ENCODE measurements at regions not wholly inside any gene's neighbourhood (a gene's known extent, or its start where the extent isn't known, plus 50 kb on each side); places are given as distances from the start of the nearest gene placed in this dataset.
"Not testable (repeated sequence)": the region's sequence is repeated elsewhere in the genome, so short reads cannot be mapped to it uniquely, and the experiment has no call there.

DNA sequence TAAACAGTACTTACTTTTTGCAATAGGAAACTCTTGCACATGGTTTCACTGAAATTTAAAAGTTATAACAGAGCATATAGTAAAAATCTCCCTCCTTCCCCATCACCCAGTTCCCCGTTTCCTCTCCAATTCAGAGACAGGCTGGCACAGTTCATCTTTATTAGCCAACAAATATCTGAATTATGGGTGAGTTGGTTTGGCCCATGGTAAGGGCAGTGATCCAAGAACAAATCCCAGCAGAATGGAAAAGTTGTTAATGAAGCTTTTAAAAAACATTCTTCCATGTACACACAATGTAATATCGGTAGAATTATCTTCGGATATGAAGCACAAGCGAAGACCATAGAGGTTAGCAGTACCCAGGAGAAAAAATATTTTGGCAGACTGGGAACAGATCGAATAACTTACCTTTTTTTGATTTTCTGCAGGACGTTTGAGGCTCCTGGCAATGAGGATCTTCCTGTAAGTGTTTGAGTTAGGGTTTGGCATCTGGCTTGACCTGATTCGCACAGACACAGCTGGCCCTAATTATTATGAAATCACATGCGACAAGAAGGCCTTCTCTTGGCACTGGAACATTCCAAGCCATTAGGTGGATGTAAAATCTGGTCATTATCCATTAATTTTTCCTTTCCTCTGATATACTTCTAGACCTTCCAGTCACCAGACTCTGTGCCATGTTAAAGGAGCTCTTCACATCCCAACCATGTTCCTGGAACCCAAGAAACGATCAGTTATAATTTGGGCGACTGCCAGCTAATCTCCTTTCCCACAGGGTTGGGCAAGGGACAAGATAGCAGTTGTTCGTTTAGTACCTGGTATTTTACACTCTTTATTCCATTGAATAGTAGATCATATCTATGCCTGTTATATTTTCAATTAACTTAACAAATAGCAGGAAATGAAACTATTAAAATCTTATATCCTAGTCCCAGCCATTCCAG is 139.4 kb upstream of the TSC22D1 start:
- no peak for DNase-seq (ENCODE audit: extremely low read depth in 1 of 2, low read depth in 1 of 2)

DNA sequence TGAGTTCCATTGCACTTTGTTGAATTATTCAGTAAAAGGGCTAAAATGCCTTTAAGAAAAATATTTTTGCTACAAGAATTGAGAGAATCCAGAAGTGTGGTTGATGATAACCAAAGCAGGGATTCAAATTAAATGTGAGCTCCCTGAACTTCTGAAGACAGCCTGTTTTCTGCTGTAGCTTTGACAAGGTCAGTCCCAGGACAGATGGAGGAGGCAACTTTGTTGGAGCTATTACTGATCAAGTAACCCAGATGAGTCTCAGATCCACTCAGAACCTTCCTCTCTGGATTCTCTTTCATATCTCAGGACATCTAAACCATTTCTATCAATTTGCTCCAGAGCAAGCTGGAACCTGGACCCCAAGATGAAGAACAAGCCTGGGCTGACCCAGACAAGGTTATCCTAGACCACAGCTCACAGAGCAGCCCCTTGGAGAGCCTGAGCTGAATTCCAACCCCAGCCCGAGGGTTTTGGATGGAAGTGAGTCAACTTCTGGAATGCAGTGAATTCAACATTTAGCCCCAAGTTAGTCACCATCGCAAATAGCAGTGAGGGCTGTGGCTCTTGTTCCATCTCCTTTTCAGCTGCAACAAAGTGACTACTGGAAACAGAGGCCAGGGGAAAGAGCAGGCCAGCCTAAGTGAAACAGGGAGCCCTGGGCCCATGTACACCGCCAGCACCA is 137.8 kb upstream of the TSC22D1 start:
- DNase-seq (ENCODE audit: extremely low read depth in 1 of 2, low read depth in 1 of 2) = no peak

DNA sequence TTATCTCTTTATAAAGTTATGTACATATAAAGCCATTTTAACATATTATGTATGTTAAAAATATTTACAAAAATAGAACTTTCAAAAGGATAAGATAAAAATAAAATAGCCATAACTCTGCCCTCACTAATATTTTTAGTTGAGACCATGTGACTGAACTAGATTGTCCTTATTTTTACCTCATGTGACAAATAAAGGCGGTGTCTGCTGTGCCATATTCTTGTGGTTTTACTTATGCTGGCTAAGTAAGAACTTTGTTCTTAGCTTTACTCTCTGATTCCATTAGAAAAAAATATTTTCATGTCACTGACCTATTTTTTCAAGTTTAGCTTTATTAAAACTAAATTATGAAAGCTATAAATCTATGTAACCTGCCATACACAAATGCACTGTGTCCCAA is 135.6 kb upstream of the TSC22D1 start:
- no peak for DNase-seq (ENCODE audit: extremely low read depth in 1 of 2, low read depth in 1 of 2)

DNA sequence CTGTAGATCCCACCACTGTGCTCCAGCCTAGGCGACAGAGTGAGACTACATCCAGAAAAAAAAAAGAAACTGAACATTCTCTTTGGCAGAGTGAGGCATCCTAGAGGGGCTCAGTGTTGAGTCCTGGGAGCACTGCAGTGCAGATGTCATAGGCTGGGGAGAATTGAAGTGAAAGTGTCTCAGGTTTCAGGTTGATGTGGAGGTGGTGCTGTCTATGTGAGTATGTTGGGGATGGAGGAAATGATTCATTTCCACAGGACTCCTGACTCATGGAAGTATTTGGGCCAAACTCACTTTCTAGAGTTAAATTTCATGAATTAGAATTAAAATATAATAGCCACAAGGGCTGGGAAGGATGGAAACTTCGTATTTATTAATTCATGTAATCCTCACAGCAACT is 134.4 kb upstream of the TSC22D1 start:
- DNase-seq (ENCODE audit: extremely low read depth in 1 of 2, low read depth in 1 of 2) = peak in 1 of 2 donors; percentile 25

DNA sequence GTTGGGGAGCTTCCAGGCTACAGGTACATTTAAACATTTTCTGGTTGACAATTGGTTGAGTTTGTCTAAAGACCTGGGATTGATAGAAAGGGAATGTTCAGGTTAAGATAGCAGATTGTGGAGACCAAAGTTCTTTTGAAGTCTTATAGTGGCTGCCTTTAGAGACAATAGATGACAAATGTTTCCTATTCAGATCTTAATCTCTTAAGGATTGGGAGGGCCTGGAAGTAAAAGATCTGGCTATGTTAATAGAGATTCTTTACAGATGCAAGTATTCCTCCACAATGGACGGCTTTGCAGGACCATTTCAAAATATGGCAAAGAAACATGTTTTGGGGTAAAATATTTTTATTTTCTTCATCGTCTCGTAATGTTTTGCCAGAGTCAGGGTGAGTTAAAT is 128.7 kb upstream of the TSC22D1 start:
- DNase-seq (ENCODE audit: extremely low read depth in 1 of 2, low read depth in 1 of 2) = not testable (repeated sequence)

DNA sequence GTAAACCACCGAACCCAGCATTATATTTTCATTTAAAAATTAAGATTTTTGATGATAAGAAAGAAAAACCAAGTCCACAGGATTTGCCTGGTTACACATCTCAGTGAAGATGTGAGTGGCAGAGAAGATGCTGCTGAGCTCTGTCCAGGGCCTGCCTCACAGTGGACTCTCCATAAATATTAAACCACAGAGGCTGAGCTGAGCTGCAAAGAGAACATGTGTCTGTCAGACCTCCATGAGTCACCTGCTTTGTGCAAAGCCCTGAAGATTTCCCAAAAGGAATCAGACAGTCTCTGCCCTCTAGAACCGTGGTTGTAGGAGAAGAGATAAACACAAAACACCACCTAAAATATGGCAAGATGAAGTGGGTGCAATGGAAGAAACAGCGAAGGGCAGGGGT is 127.2 kb upstream of the TSC22D1 start:
- no peak for DNase-seq (ENCODE audit: extremely low read depth in 1 of 2, low read depth in 1 of 2)

DNA sequence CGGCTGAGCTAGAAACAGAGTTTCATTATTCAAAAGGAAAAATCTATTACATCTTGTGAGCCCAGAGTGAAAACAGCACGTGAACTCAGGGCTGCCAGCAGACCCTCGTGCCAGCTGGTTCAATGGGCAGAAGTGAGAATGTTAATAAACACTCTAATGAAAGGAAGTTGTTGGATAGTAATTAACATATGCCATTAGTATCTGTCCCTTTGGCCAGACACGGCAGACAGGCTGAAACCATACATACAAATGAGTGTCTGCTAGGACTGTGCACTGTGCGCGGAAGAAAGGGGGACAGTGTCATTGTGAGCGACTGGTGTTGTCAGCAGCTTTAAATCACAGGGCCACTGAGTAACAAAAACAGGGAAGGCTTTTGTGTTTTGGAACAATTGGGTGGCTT is 121.9 kb upstream of the TSC22D1 start:
- DNase-seq (ENCODE audit: extremely low read depth in 1 of 2, low read depth in 1 of 2) = no peak

DNA sequence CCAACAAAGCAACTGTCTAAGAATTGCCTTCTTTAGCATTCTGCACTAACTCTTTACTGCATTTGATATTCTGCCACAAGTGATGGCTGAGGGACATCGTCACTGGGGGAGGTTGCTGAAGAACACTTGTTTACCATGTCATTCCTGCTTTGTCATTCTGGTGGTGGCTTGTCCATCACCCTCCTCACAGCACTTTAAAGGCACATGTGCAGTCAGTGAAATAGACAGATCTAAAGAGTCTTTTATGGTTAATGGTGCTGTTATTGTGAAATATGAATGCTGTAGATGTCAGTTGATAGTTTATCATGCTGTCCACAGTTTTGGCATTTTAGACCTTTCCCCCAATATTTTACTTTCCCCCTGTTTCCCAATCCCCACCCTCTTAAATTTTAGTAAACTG is 120.9 kb upstream of the TSC22D1 start:
- DNase-seq (ENCODE audit: extremely low read depth in 1 of 2, low read depth in 1 of 2) = no peak

DNA sequence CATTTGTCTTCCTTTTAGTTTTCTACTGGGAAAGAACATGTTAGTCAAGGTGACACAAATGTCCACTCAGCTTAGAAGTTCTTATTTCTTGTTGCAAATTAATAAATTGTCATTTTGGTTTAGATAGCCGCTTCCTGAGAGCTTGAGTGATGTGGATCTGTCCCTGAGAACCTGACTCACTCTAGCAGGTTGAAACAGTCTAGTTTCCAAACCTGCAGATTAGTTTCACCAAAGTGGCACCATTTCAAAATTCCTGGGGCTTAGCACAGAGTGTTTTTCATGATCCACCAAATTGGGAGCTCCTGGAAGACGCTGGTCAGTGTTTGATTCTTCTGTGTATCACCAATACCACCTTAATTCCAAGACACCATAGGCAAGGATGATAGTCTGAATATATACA is 119.4 kb upstream of the TSC22D1 start:
- DNase-seq (ENCODE audit: extremely low read depth in 1 of 2, low read depth in 1 of 2) = no peak

DNA sequence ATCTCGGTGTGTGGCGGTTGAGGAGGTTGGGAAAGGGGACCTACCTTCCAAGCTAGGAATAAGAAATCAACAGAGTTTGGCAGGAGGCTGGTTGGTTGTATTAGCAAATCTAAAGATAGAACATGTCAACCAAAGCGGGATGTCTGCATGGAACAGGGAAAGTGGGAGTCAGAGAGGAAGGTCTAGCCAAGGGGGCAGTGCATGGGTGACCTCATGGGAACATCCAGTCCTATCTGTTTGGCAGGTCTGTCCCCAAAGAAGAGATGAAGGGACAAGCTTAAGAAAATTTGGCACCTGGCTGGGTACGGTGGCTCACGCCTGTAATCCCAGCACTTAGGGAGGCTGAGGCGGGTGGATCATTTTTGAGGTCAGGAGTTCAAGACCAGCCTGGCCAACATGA is 118.7 kb upstream of the TSC22D1 start:
- no peak for DNase-seq (ENCODE audit: extremely low read depth in 1 of 2, low read depth in 1 of 2)

DNA sequence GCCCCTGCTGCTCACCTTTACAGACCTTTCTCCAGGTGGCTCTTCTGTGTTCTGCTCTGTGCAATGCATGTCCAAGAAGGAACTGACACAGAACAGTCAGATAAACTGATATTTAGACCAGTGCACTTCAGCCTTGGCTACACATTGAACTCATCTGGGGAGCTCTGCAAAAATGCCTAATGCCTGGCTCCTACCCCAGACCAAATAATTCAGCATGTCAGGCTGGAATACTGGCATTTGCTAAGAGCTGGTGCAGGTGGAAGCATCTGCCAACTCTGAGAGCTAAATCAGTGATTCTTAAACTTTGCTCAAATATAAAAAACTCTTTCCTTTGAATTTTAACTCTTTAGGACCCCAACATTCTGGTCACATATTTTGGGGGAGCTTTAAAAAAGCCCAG is 118.2 kb upstream of the TSC22D1 start:
- no peak for DNase-seq (ENCODE audit: extremely low read depth in 1 of 2, low read depth in 1 of 2)

DNA sequence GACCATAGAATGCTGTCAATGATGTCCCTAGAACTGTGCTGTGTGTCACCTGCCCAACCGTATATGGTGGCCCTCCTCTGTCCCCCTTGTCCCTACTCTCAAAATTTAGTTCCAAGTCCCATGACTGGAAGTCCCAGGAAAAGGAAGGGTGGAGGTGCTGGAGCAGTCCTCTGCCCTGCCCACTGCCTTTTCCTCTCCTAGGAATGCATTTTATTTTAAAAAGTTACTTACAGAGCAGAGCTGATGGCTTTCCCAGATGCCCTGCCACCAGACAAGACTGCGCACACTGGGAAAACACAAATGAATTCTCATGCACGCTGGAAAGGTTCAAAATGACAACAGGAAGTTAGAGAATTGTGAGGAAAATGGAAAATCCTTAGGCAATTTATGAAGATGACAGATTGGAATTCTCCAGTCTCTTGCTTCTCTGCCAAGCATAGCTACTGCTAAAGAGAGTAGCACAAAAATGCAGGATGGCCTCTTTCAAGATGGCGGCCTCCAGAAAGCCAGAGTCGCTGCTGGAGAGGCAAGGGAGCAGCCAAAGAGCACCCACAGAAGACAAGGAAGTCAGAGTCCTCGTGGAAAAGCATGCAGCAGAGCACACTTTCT is 117.1 kb upstream of the TSC22D1 start:
- no peak for DNase-seq (ENCODE audit: extremely low read depth in 1 of 2, low read depth in 1 of 2)

DNA sequence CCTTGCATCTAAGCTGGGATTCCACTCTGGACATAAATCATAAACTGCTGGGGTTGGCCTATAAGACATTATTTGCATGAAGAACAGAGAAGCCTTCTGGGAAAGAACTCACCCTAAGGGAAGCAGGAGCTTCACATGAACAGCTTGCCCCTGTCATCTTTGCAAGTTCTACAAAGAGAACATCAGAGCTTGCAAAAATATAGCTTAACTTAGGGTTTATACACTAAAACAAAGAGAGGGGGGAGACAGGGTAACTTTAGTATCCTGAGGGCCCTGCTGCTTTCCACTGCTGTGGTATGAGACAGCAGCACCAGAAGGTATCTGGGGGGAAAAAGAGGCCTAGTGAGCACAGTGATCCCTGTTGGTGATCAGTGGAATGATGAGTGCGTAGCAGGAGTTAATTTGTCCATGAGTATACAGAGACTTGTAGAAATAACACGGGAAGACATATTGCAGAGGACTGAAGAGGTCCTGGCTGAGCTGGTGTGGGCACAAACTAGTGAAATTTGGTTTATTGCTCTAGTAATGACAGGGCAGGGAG is 116.1 kb upstream of the TSC22D1 start:
- DNase-seq (ENCODE audit: extremely low read depth in 1 of 2, low read depth in 1 of 2) = no peak

DNA sequence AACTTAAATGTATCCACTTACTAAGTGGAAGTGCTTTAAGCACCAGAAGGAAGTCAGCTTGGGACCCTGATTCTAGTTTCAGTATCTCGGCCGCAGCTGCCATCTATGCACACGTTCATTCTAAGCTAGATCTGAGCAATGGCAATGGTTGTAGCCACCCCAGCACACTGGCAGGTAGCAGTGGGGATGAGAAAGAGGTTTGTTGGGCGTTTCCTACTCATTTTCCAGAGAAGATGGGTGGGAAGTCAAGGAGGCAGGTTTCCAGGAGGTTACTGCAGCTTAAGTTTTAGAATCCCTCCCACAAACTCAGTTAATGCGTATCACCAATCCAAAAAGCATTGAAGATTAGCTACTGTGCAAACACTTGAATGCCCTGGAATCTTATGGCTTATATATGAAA is 114.2 kb upstream of the TSC22D1 start:
- DNase-seq (ENCODE audit: extremely low read depth in 1 of 2, low read depth in 1 of 2) = no peak

DNA sequence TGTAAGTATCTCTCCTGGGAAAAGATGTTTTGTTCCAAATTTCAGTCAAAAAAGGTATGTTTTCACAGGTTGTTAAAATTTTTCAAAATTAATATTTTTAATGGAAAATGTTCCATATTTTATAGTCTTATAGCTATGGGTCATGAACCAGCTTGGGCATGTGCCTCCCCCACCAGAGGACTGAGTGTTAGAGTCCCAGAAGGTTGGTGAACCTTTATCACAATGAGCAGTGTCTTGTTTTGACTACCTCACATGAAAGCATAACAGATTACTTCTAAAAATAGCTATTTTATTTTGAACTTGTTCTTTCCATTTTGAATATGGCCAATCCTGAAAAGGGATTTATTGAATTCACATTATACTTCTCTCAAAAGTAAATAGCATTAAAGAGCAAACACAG is 112.5 kb upstream of the TSC22D1 start:
- no peak for DNase-seq (ENCODE audit: extremely low read depth in 1 of 2, low read depth in 1 of 2)

DNA sequence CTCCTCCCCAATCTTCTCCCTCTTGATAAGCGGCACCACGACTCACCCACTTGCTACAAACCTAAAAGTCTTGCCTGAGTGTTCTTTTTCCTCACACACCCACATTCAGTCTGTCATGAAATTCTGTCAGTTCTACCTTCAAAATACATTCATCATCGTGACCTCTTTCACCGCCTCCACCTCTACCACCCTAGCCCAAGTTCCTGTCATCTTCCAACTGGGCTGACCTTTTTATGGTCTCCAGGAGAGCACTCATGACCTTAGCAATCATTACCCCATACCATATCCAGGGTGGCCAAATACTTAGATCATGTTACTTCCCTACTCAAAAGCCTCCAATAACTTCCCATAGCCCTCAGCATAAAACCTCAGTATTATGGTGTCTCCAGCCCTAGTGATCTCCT is 110.4 kb upstream of the TSC22D1 start:
- peak in 1 of 2 donors; percentile 2 for DNase-seq (ENCODE audit: extremely low read depth in 1 of 2, low read depth in 1 of 2)

DNA sequence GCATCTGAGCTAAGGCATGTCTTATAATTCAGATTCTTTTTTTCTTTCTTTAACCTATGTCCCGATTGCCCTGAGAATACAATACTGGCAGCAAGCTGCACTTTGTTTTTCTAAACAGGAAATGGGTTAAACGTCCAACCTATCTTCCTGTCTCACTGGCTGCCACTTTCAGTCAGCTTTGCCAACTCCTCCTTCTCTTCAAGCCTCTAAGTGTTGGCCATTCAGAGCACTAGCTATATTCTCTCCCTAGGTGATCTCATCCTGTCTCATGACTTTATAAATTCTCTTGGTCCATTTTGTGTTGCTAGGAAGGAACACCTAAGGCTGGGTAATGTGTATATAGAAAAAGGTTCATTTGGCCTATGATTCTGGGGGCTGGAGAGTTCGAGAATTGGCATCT is 109.5 kb upstream of the TSC22D1 start:
- no peak for DNase-seq (ENCODE audit: extremely low read depth in 1 of 2, low read depth in 1 of 2)

DNA sequence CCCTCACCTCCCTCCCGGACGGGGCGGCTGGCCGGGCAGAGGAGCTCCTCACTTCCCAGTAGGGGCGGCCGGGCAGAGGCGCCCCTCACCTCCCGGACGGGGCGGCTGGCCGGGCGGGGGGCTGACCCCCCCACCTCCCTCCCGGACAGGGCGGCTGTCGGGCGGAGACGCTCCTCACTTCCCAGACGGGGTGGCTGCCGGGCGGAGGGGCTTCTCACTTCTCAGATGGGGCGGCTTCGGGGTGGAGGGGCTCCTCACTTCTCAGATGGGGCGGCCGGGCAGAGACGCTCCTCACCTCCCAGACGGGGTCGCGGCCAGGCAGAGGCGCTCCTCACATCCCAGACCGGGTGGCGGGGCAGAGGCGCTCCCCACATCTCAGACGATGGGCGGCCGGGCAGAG is 106.3 kb upstream of the TSC22D1 start:
- DNase-seq (ENCODE audit: extremely low read depth in 1 of 2, low read depth in 1 of 2) = not testable (repeated sequence)

DNA sequence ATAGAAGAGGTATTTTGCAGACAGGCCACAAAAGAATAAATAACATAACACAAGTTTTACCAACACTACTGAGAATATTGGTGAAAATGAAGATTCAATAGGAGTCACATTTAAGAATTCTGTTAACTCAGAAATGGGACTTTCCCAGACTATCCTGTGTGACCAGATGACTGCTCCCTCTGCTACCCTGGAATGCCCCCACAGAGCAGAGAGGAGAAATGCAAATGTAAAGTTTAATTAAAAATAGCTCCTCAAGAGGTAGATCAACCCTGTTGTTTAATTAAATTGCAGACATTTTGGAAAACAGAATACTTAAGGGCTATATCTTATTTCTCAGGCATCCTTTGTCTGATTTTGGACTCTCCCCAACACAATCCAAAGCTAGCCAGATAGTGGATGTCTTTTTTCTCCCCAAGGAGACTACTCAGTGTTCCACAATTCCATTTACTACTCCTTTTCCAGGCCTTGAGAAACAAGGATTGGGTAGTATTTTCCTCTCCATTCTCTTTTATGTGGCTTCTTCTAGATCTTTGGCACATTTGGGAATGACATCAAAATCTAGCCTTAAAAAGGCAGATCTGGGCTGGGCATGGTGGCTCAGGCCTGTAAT is 104.7 kb upstream of the TSC22D1 start:
- no peak for DNase-seq (ENCODE audit: extremely low read depth in 1 of 2, low read depth in 1 of 2)

DNA sequence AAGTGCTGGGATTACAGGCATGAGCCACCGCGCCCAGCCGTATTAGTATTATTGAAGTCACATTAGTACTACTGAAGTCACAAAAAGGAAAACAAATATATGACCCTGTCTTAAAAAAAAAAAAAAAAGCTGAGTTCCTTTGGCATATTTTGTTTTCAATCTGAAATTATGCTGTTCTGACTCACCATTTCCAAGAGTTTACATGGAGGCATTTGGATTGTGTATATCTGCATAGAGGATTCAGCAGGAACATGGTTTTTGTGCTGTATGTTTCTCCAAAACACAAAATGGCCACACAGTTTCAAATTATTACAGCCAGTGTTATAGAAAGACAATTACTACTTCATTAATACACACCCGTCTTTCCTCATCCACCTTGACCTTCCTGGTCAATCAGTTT is 103.5 kb upstream of the TSC22D1 start:
- DNase-seq (ENCODE audit: extremely low read depth in 1 of 2, low read depth in 1 of 2) = no peak

DNA sequence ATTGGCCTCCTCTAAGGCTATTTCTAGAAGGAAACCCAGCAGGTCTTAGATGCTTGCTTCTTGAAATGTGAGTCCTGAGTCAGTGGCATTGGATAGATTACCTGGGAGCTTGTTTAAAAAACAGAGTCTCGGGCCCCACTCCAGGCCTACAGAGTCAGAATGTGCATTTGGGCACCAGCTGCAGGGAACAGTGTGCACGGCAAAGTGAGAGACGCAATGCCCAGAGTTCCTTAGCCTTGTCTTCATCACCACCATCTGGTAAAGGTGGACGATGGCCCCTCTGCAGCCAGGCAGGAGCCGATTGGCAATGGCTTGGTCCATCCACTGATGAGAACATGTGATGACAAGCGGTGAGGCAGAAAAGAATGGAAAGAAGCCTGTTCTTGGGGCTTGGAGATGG is 102.1 kb upstream of the TSC22D1 start:
- DNase-seq (ENCODE audit: extremely low read depth in 1 of 2, low read depth in 1 of 2) = no peak
